OCI-LY1 (cell line): ENCODE measurements at regions not wholly inside any gene's neighbourhood (a gene's known extent, or its start where the extent isn't known, plus 50 kb on each side); places are given as distances from the start of the nearest gene placed in this dataset.

ENCODE experiments used
- H2AFZ ChIP-seq: fragments of 200-600 bp; sonication (generic), shearing (Covaris generic); 2 replicates; pipeline ENCODE4 v1.6.0; 2014; ENCODE audit warnings: antibody characterized with exemption, mild to moderate bottlenecking, low read length
- H3F3A ChIP-seq: fragments of 200-600 bp; sonication (generic), shearing (Covaris generic); 2 replicates; pipeline ENCODE4 v1.6.0; 2014; ENCODE audit warnings: mild to moderate bottlenecking, antibody characterized with exemption, low read length, moderate library complexity; ENCODE audit not compliant: insufficient read depth
- H3K27ac ChIP-seq: fragments of 200-600 bp; sonication (generic); 2 replicates; pipeline ENCODE4 v1.5.1; 2014; ENCODE audit warnings: low read length, mixed run types, mild to moderate bottlenecking, low read depth; ENCODE audit not compliant: poor library complexity, severe bottlenecking
- H3K27me3 ChIP-seq: fragments of 200-600 bp; sonication (generic); 2 replicates; pipeline ENCODE4 v1.6.0; 2014; ENCODE audit warnings: antibody characterized with exemption, mild to moderate bottlenecking, low read length, moderate library complexity; ENCODE audit not compliant: insufficient read depth
- H3K36me3 ChIP-seq: fragments of 200-600 bp; sonication (generic); 2 replicates; pipeline ENCODE4 v1.6.1; 2014; ENCODE audit warnings: mild to moderate bottlenecking, antibody characterized with exemption, low read length, moderate library complexity, mixed read lengths; ENCODE audit not compliant: insufficient read depth
- H3K4me1 ChIP-seq: fragments of 200-600 bp; sonication (generic); 2 replicates; pipeline ENCODE4 v1.5.1; 2014; ENCODE audit warnings: mild to moderate bottlenecking, low read length, moderate library complexity; ENCODE audit not compliant: insufficient read depth, severe bottlenecking
- H3K4me2 ChIP-seq: fragments of 200-600 bp; sonication (generic), shearing (Covaris generic); 2 replicates; pipeline ENCODE4 v1.6.1; 2014; ENCODE audit warnings: low read length
- H3K4me3 ChIP-seq: fragments of 200-600 bp; sonication (generic); 2 replicates; pipeline ENCODE4 v1.5.1; 2014; ENCODE audit warnings: low read length, low read depth, mild to moderate bottlenecking, mixed read lengths; ENCODE audit not compliant: poor library complexity, severe bottlenecking
- H3K79me2 ChIP-seq: fragments of 200-600 bp; shearing (Covaris generic); 2 replicates; pipeline ENCODE4 v1.6.1; 2016; ENCODE audit warnings: mixed run types, low read length, mixed read lengths; ENCODE audit not compliant: insufficient read depth
- H3K9ac ChIP-seq: fragments of 200-600 bp; sonication (generic), shearing (Covaris generic); 2 replicates; pipeline ENCODE4 v1.6.1; 2014; ENCODE audit warnings: mild to moderate bottlenecking, low read length, mixed read lengths
- H3K9me2 ChIP-seq: fragments of 200-600 bp; sonication (generic), shearing (Covaris generic); 2 replicates; pipeline ENCODE4 v1.6.1; 2014; ENCODE audit warnings: low read depth, mild to moderate bottlenecking, low read length, mixed read lengths
- H3K9me3 ChIP-seq: fragments of 200-600 bp; shearing (Covaris generic); 2 replicates; pipeline ENCODE4 v1.6.1; 2014; ENCODE audit warnings: low read length, mixed read lengths
- H4K20me1 ChIP-seq: fragments of 200-600 bp; sonication (generic), shearing (Covaris generic); 2 replicates; pipeline ENCODE4 v1.6.0; 2016; ENCODE audit warnings: mild to moderate bottlenecking, low read length; ENCODE audit not compliant: insufficient read depth
- CTCF ChIP-seq: fragments of 200-600 bp; sonication (generic), shearing (Covaris generic); IDR thresholded peaks from 2 replicates; pipeline ENCODE4 v1.5.1; 2017; ENCODE audit warnings: mild to moderate bottlenecking, antibody characterized with exemption, low read length, moderate library complexity, mixed read lengths
- EZH2 ChIP-seq: fragments of 200-600 bp; sonication (generic), shearing (Covaris generic); IDR thresholded peaks from 2 replicates; pipeline ENCODE4 v1.8.0; 2017; ENCODE audit warnings: borderline replicate concordance, mixed run types, mild to moderate bottlenecking, antibody characterized with exemption, low read length, moderate library complexity, mixed read lengths

- H3K79me2 ChIP-seq, result no peaks in the 10 kb centered on the region
- H3F3A ChIP-seq, result no peaks in the 10 kb centered on the region
- H3K9me2 ChIP-seq, result no peaks in the 10 kb centered on the region
- no peak overlapping the region for H2AFZ ChIP-seq
- no peak overlapping the region for H3K9ac ChIP-seq
- no peaks in the 10 kb centered on the region for H3K4me1 ChIP-seq
- TF ChIP-seq CTCF (no peak), EZH2 (no peak)
- H3K4me3 ChIP-seq, result no peak overlapping the region
- H3K4me2 ChIP-seq, result no peak overlapping the region
- H3K36me3 ChIP-seq, result no peaks in the 10 kb centered on the region
- H3K27ac ChIP-seq, result no peak overlapping the region
- H3K27me3 ChIP-seq, result no peaks in the 10 kb centered on the region
- H3K9me3 ChIP-seq, result no peaks in the 10 kb centered on the region
- no peaks in the 10 kb centered on the region for H4K20me1 ChIP-seq
Measured at GRCh38 chr20:11436113-11436905, 481.4 kb upstream of the BTBD3 start.

GRCh38 chr20:11437090-11437489 is 480.6 kb upstream of the BTBD3 start:
- TF ChIP-seq CTCF, result no peak
- no peak for TF ChIP-seq EZH2
- no peak overlapping the region for H3K27ac ChIP-seq
- H4K20me1 ChIP-seq, result no peaks in the 10 kb centered on the region
- H3K4me2 ChIP-seq, result no peak overlapping the region
- no peaks in the 10 kb centered on the region for H3K4me1 ChIP-seq
- H3K36me3 ChIP-seq, result no peaks in the 10 kb centered on the region
- H3F3A ChIP-seq, result no peaks in the 10 kb centered on the region
- H3K4me3 ChIP-seq, result no peak overlapping the region
- no peaks in the 10 kb centered on the region for H3K79me2 ChIP-seq
- no peak overlapping the region for H2AFZ ChIP-seq
- H3K9me2 ChIP-seq, result no peaks in the 10 kb centered on the region
- H3K27me3 ChIP-seq, result no peaks in the 10 kb centered on the region
- no peak overlapping the region for H3K9ac ChIP-seq
- H3K9me3 ChIP-seq, result no peaks in the 10 kb centered on the region

GRCh38 chr20:11437611-11438380 is 479.9 kb upstream of the BTBD3 start:
- no peaks in the 10 kb centered on the region for H3K79me2 ChIP-seq
- no peak for TF ChIP-seq CTCF
- TF ChIP-seq EZH2, result no peak

More at GRCh38 chr20:11437611-11438380, 479.9 kb upstream of the BTBD3 start:
- Histone ChIP-seq H3K27ac (no peak overlapping the region), H3K4me3 (no peak overlapping the region), H3F3A (no peaks in the 10 kb centered on the region), H4K20me1 (no peaks in the 10 kb centered on the region), H3K4me2 (no peak overlapping the region), H3K27me3 (no peaks in the 10 kb centered on the region), H2AFZ (no peak overlapping the region), H3K4me1 (no peaks in the 10 kb centered on the region), H3K36me3 (no peaks in the 10 kb centered on the region), H3K9ac (no peak overlapping the region), H3K9me3 (no peaks in the 10 kb centered on the region), H3K9me2 (no peaks in the 10 kb centered on the region)
